H9 (cell line): ENCODE measurements at regions not wholly inside any gene's neighbourhood (a gene's known extent, or its start where the extent isn't known, plus 50 kb on each side); places are given as distances from the start of the nearest gene placed in this dataset.

Experiments
- DNase-seq: peaks from one replicate; pipeline ENCODE4 v3.0.0-alpha.2; 2017
- H2AFZ ChIP-seq: one replicate; pipeline ENCODE4 v1.6.1; 2013; ENCODE audit warnings: mild to moderate bottlenecking, low read length, control low read depth, moderate library complexity
- H2AK5ac ChIP-seq: 2 replicates; pipeline ENCODE4 v1.6.1; 2013; ENCODE audit warnings: low read length, control low read depth, mixed read lengths; ENCODE audit not compliant: insufficient read length
- H2BK120ac ChIP-seq: one replicate; pipeline ENCODE4 v1.6.1; 2013; ENCODE audit warnings: low read depth, mild to moderate bottlenecking, low read length, control low read depth, inconsistent platforms; ENCODE audit not compliant: poor library complexity, severe bottlenecking
- H2BK12ac ChIP-seq: 2 replicates; pipeline ENCODE4 v1.6.1; 2013; ENCODE audit warnings: low read length, control low read depth, mixed read lengths, low read depth; ENCODE audit not compliant: insufficient read length
- H2BK15ac ChIP-seq: 2 replicates; pipeline ENCODE4 v1.6.1; 2013; ENCODE audit warnings: low read depth, low read length, control low read depth
- H2BK20ac ChIP-seq: one replicate; pipeline ENCODE4 v1.6.1; 2013; ENCODE audit warnings: low read depth, mild to moderate bottlenecking, low read length, control low read depth, inconsistent platforms; ENCODE audit not compliant: poor library complexity, severe bottlenecking
- H2BK5ac ChIP-seq: 2 replicates; pipeline ENCODE4 v1.6.1; 2013; ENCODE audit warnings: low read length, control low read depth, mixed read lengths; ENCODE audit not compliant: insufficient read length
- H3K14ac ChIP-seq: 2 replicates; pipeline ENCODE4 v1.6.1; 2013; ENCODE audit warnings: low read length, control low read depth; ENCODE audit not compliant: insufficient read depth
- H3K18ac ChIP-seq: 2 replicates; pipeline ENCODE4 v1.6.1; 2013; ENCODE audit warnings: low read depth, mild to moderate bottlenecking, mixed read lengths, low read length, control low read depth; ENCODE audit not compliant: insufficient read length
- H3K23ac ChIP-seq: 2 replicates; pipeline ENCODE4 v1.6.1; 2013; ENCODE audit warnings: low read length, control low read depth, mixed read lengths, low read depth; ENCODE audit not compliant: insufficient read length
- H3K23me2 ChIP-seq: 2 replicates; pipeline ENCODE4 v1.6.1; 2013; ENCODE audit warnings: low read depth, mild to moderate bottlenecking, mixed read lengths, low read length, control low read depth; ENCODE audit not compliant: insufficient read length, poor library complexity, severe bottlenecking
- H3K27ac ChIP-seq: 2 replicates; pipeline ENCODE4 v1.5.1; 2013; ENCODE audit warnings: low read length, control low read depth, mixed read lengths, low read depth; ENCODE audit not compliant: insufficient read length
- H3K27me3 ChIP-seq: 2 replicates; pipeline ENCODE4 v1.6.1; 2013; ENCODE audit warnings: low read length, control low read depth, inconsistent platforms; ENCODE audit not compliant: insufficient read depth
- H3K4ac ChIP-seq: 2 replicates; pipeline ENCODE4 v1.6.1; 2013; ENCODE audit warnings: low read depth, mild to moderate bottlenecking, control low read depth, inconsistent platforms, low read length, moderate library complexity
- H3K4me1 ChIP-seq: 2 replicates; pipeline ENCODE4 v1.6.1; 2013; ENCODE audit warnings: low read length, control low read depth, inconsistent platforms; ENCODE audit not compliant: insufficient read depth
- H3K4me2 ChIP-seq: 2 replicates; pipeline ENCODE4 v1.6.1; 2013; ENCODE audit warnings: low read length, control low read depth, mixed read lengths; ENCODE audit not compliant: insufficient read length, insufficient read depth
- H3K56ac ChIP-seq: 2 replicates; pipeline ENCODE4 v1.6.1; 2013; ENCODE audit warnings: low read depth, mild to moderate bottlenecking, mixed read lengths, low read length, control low read depth; ENCODE audit not compliant: insufficient read length
- H3K79me1 ChIP-seq: 2 replicates; pipeline ENCODE4 v1.6.1; 2013; ENCODE audit warnings: low read depth, mild to moderate bottlenecking, moderate library complexity, low read length, control low read depth, inconsistent platforms; ENCODE audit not compliant: insufficient read depth, poor library complexity, severe bottlenecking
- H3K79me2 ChIP-seq: 2 replicates; pipeline ENCODE4 v1.6.1; 2013; ENCODE audit warnings: low read length, control low read depth, inconsistent platforms; ENCODE audit not compliant: insufficient read depth
- H3K9ac ChIP-seq: 2 replicates; pipeline ENCODE4 v1.6.1; 2013; ENCODE audit warnings: low read length, control low read depth, mixed read lengths; ENCODE audit not compliant: insufficient read length; ENCODE audit errors: extremely low read depth
- H3K9me3 ChIP-seq: one replicate; pipeline ENCODE4 v1.6.1; 2013; ENCODE audit warnings: low read depth, low read length, inconsistent platforms; ENCODE audit not compliant: control insufficient read depth
- H3T11ph ChIP-seq: one replicate; pipeline ENCODE4 v1.6.1; 2013; ENCODE audit warnings: mild to moderate bottlenecking, low read length, control low read depth, inconsistent platforms
- H4K20me1 ChIP-seq: one replicate; pipeline ENCODE4 v1.6.1; 2013; ENCODE audit not compliant: control insufficient read depth, insufficient read length, insufficient read depth
- H4K5ac ChIP-seq: 2 replicates; pipeline ENCODE4 v1.6.1; 2013; ENCODE audit warnings: low read depth, mild to moderate bottlenecking, mixed read lengths, low read length, control low read depth; ENCODE audit not compliant: insufficient read length
- H4K8ac ChIP-seq: replicated peaks from 2 replicates; pipeline ENCODE4 v1.6.1; 2013; ENCODE audit warnings: low read length, control low read depth, mixed read lengths, low read depth; ENCODE audit not compliant: insufficient read length
- H4K91ac ChIP-seq: 2 replicates; pipeline ENCODE4 v1.6.1; 2013; ENCODE audit warnings: low read depth, mild to moderate bottlenecking, moderate library complexity, mixed read lengths, low read length, control low read depth; ENCODE audit not compliant: insufficient read length
- H3K27ac Mint-ChIP-seq, 3 experiments: 2 replicates in 2 of 3; 3 replicates in 1 of 3; pipeline ENCODE4 v1.8.0; 2020 to 2021; ENCODE audit warnings: mixed read lengths in 3 of 3, mild to moderate bottlenecking in 1 of 3, moderate library complexity in 1 of 3
- H3K27me3 Mint-ChIP-seq: 2 replicates; pipeline ENCODE4 v1.8.0; 2021; ENCODE audit warnings: low read depth, mild to moderate bottlenecking, moderate library complexity, mixed read lengths
- H3K36me3 Mint-ChIP-seq, 3 experiments: 2 replicates in 2 of 3; 3 replicates in 1 of 3; pipeline ENCODE4 v1.8.0; 2020 to 2021; ENCODE audit warnings: low read depth in 3 of 3, mixed read lengths in 3 of 3; ENCODE audit not compliant: insufficient read depth in 1 of 3
- H3K4me1 Mint-ChIP-seq, 2 experiments: 2 replicates each; pipeline ENCODE4 v1.8.0; 2020; ENCODE audit warnings: mixed read lengths in 2 of 2
- H3K4me3 Mint-ChIP-seq, 2 experiments: 2 replicates in 1 of 2; 3 replicates in 1 of 2; pipeline ENCODE4 v1.8.0; 2020 to 2021; ENCODE audit warnings: mild to moderate bottlenecking in 2 of 2, mixed read lengths in 2 of 2, moderate library complexity in 1 of 2
- H3K9me3 Mint-ChIP-seq, 2 experiments: 2 replicates in 1 of 2; 3 replicates in 1 of 2; pipeline ENCODE4 v1.8.0; 2020; ENCODE audit warnings: mild to moderate bottlenecking in 2 of 2, mixed read lengths in 2 of 2, moderate library complexity in 1 of 2
- WGBS: extraction: QIAGEN DNeasy Blood & Tissue Kit; methylation state at CpG from one replicate; pipeline ENCODE4 v1.1.7; 2013; ENCODE audit warnings: missing lambda C conversion rate, low lambda C conversion rate, mixed read lengths; ENCODE audit not compliant: insufficient read length; ENCODE audit errors: extremely low coverage; 5-methylcytosine and 5-hydroxymethylcytosine counted together
- TF ChIP-seq, protein P1 (sequence below): fragments of 200-600 bp; sonication (generic); conservative IDR thresholded peaks from 3 replicates; pipeline ENCODE4 v1.8.0; 2021; ENCODE audit warnings: antibody characterized with exemption, mild to moderate bottlenecking

DNA sequence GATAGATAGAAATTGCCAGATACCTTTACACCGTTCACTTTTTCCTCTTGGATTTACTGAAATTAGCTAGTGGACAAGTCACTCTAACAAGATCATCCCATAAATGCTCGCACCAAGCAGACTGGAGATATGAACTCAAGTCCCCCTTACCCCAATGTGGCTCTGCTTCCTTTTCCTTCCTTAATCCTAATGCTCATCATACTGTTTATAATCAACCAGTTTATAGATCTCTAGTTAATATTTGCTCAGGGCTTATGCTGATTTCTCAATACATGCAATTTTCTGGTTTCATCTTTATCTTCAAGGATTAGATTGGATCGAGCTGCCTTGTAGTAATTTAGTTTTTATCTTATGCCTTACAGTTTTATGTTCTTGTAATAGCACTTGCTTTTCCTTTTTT, 318.3 kb upstream of the KLHL29 start:
- H3K27ac Mint-ChIP-seq = no peak overlapping the region
- no peak overlapping the region for H3K4me3 Mint-ChIP-seq
- DNase-seq = no peak
- peaks cover 4% of the 10 kb centered on the region; the same call in 1 of the 2 replicates for H3K27me3 Mint-ChIP-seq
- H3K27me3 ChIP-seq = no peaks in the 10 kb centered on the region
- H3K27ac ChIP-seq = no peak overlapping the region
- H3K9me3 ChIP-seq = no peaks in the 10 kb centered on the region
- H3K4ac ChIP-seq = no peak overlapping the region
- no peaks in the 10 kb centered on the region for H3K79me2 ChIP-seq
- H3K56ac ChIP-seq = no peak overlapping the region
- no peak overlapping the region for H2AFZ ChIP-seq
- peaks cover 0 to 3% of the 10 kb centered on the region in 2 experiments; a peak in 2 of 4 replicates for H3K4me1 Mint-ChIP-seq
- H3K23ac ChIP-seq = no peak overlapping the region
- H2BK120ac ChIP-seq = no peak overlapping the region
- H3K9me3 Mint-ChIP-seq = no peaks in the 10 kb centered on the region; a peak in 1 of 5 replicates
- H3K4me2 ChIP-seq = no peak overlapping the region
- no peak overlapping the region for H3T11ph ChIP-seq
- no peaks in the 10 kb centered on the region for H3K23me2 ChIP-seq
- no peak overlapping the region for H3K9ac ChIP-seq
- no peak overlapping the region for H4K8ac ChIP-seq
- no peak overlapping the region for H2BK12ac ChIP-seq
- no peak overlapping the region for H2BK15ac ChIP-seq
- no CpG with 5 or more reads among the region's 3 CpGs for WGBS
- H4K20me1 ChIP-seq = no peaks in the 10 kb centered on the region
- TF ChIP-seq, protein P1, sequence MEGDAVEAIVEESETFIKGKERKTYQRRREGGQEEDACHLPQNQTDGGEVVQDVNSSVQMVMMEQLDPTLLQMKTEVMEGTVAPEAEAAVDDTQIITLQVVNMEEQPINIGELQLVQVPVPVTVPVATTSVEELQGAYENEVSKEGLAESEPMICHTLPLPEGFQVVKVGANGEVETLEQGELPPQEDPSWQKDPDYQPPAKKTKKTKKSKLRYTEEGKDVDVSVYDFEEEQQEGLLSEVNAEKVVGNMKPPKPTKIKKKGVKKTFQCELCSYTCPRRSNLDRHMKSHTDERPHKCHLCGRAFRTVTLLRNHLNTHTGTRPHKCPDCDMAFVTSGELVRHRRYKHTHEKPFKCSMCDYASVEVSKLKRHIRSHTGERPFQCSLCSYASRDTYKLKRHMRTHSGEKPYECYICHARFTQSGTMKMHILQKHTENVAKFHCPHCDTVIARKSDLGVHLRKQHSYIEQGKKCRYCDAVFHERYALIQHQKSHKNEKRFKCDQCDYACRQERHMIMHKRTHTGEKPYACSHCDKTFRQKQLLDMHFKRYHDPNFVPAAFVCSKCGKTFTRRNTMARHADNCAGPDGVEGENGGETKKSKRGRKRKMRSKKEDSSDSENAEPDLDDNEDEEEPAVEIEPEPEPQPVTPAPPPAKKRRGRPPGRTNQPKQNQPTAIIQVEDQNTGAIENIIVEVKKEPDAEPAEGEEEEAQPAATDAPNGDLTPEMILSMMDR = no peak
- no peaks in the 10 kb centered on the region for H3K36me3 Mint-ChIP-seq
- no peak overlapping the region for H2BK5ac ChIP-seq
- no peak overlapping the region for H4K91ac ChIP-seq
- H2AK5ac ChIP-seq = no peak overlapping the region
- no peak overlapping the region for H2BK20ac ChIP-seq
- H4K5ac ChIP-seq = no peak overlapping the region
- H3K79me1 ChIP-seq = no peaks in the 10 kb centered on the region
- no peak overlapping the region for H3K18ac ChIP-seq
- H3K4me1 ChIP-seq = no peaks in the 10 kb centered on the region
- no peak overlapping the region for H3K14ac ChIP-seq
